ENCODE measurements at regions not wholly inside any gene's neighbourhood (a gene's known extent, or its start where the extent isn't known, plus 50 kb on each side); places are given as distances from the start of the nearest gene placed in this dataset.

DNA sequence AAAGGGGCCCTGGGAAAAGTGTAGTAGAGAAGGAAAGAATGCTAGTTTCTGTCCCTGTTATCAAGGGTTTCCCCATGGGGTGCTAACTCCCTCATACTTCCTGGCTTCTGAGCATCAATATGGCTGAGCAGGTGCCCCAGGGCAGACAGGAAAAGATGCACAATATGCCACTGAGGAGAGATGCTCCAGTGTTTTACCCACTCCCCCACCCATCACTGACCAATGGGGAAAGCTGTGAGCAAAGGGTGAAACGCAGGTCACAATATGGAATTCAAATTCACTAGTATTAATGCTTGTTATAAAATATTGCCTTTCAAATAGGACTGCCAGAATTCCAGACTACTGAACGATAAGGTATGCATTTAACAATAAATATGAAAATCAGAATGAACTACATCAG, 187.5 kb upstream of the CTNNB1 start:
- TF ChIP-seq CBFA2T2 (conservative IDR thresholded peaks at IDR 0.05): no peak
- TF ChIP-seq RAD21 (CRISPR knock-in tag; conservative IDR thresholded peaks at IDR 0.05 in 1 of 2, IDR thresholded peaks at IDR 0.05 in 1 of 2): no peak
- TF ChIP-seq NR3C1 (CRISPR knock-in tag; IDR thresholded peaks at IDR 0.05): no peak
- no peak for TF ChIP-seq POLR2AphosphoS5 (IDR thresholded peaks at IDR 0.05; ENCODE audit: control insufficient read depth, insufficient read depth, low read depth, low read length)
- no peak for TF ChIP-seq CTCF (IDR thresholded peaks at IDR 0.05 in 2 of 3, conservative IDR thresholded peaks at IDR 0.05 in 1 of 3; ENCODE audit: insufficient read depth in 2 of 3, low read depth in 1 of 3, low read length in 3 of 3)
